Vagina (tissue), 2 donors: ENCODE measurements at regions not wholly inside any gene's neighbourhood (a gene's known extent, or its start where the extent isn't known, plus 50 kb on each side); places are given as distances from the start of the nearest gene placed in this dataset.

ENCODE experiments used
- CTCF ChIP-seq, 3 experiments: fragments of 450-650 bp in 2 of 3; fragments of 200-600 bp in 1 of 3; sonication (generic) in 1 of 3; IDR thresholded peaks; one replicate each; pipeline ENCODE4 v1.5.1; 2017 to 2019; ENCODE audit warnings: antibody characterized with exemption in 3 of 3, mild to moderate bottlenecking in 2 of 3, moderate library complexity in 2 of 3
- POLR2A ChIP-seq, 2 donors: fragments of 450-650 bp; IDR thresholded peaks; one replicate each; pipeline ENCODE4 v1.6.1; 2017; ENCODE audit warnings: antibody characterized with exemption in 2 of 2, mild to moderate bottlenecking in 2 of 2, moderate library complexity in 2 of 2
- POLR2AphosphoS5 ChIP-seq, 2 donors: sonication (generic); formaldehyde crosslinking; IDR thresholded peaks; one replicate each; pipeline ENCODE4 v1.9.0; 2017; ENCODE audit warnings: antibody characterized with exemption in 2 of 2, mild to moderate bottlenecking in 2 of 2, low read depth in 1 of 2; ENCODE audit not compliant: insufficient read depth in 1 of 2

- TF ChIP-seq POLR2A (IDR thresholded peaks at IDR 0.05) (no peak), CTCF (IDR thresholded peaks at IDR 0.05) (no peak), POLR2AphosphoS5 (IDR thresholded peaks at IDR 0.05; ENCODE audit: insufficient read depth in 1 of 2, low read depth in 1 of 2) (no peak)
Measured at GRCh38 chr1:5734996-5735395, 257.2 kb downstream of the NPHP4 start.
